Activated CD8-positive, alpha-beta memory T cell treated with anti-CD3 and anti-CD28 coated beads, Interleukin-2, amount 10 ng/mL, durations not matched to agents 7 days and 5 days (primary cell): ENCODE measurements at regions not wholly inside any gene's neighbourhood (a gene's known extent, or its start where the extent isn't known, plus 50 kb on each side); places are given as distances from the start of the nearest gene placed in this dataset.

ENCODE experiments used
- ATAC-seq: fragments of 150-1000 bp; cut with Tn5 transposase; one replicate; pipeline ENCODE4 v1.10.0; 2021; ENCODE audit warnings: moderate library complexity
- CTCF ChIA-PET: fragments of 350-600 bp; sonication (Branson Sonifier 250); formaldehyde crosslinking; loops from one replicate; lab custom pipeline; 2021; ENCODE audit warnings: antibody characterized with exemption; lab: Charles Lee
- DNase-seq: peaks from one replicate; pipeline ENCODE4 v3.0.0-alpha.2; 2020
- H3K27ac Mint-ChIP-seq: one replicate; pipeline ENCODE4 v1.8.0; 2021; ENCODE audit warnings: mild to moderate bottlenecking, mixed read lengths
- H3K27me3 Mint-ChIP-seq: one replicate; pipeline ENCODE4 v1.8.0; 2021; ENCODE audit warnings: mixed read lengths
- H3K36me3 Mint-ChIP-seq: one replicate; pipeline ENCODE4 v1.8.0; 2021; ENCODE audit warnings: mild to moderate bottlenecking, mixed read lengths
- H3K4me1 Mint-ChIP-seq: one replicate; pipeline ENCODE4 v1.8.0; 2021; ENCODE audit warnings: mixed read lengths
- H3K4me3 Mint-ChIP-seq: one replicate; pipeline ENCODE4 v1.8.0; 2021; ENCODE audit warnings: mild to moderate bottlenecking, moderate library complexity, mixed read lengths
- H3K9me3 Mint-ChIP-seq: one replicate; pipeline ENCODE4 v1.8.0; 2022; ENCODE audit warnings: low read depth, mixed read lengths

- H3K36me3 Mint-ChIP-seq: no peaks in the 10 kb centered on the region
- no peaks in the 10 kb centered on the region for H3K27me3 Mint-ChIP-seq
- H3K9me3 Mint-ChIP-seq: no peaks in the 10 kb centered on the region
- peaks cover 2% of the 10 kb centered on the region for H3K4me1 Mint-ChIP-seq
- no peak for DNase-seq
- no peak overlapping the region for H3K27ac Mint-ChIP-seq
- CTCF ChIA-PET: no interaction called here
- ATAC-seq: no peak
- H3K4me3 Mint-ChIP-seq: no peak overlapping the region
Measured at GRCh38 chr6:131368198-131368911, 204.7 kb upstream of the ARG1 start.

- Mint-ChIP-seq H3K9me3 (no peaks in the 10 kb centered on the region), H3K4me1 (no peaks in the 10 kb centered on the region), H3K36me3 (no peaks in the 10 kb centered on the region), H3K4me3 (no peak overlapping the region), H3K27ac (no peak overlapping the region), H3K27me3 (no peaks in the 10 kb centered on the region)
- CTCF ChIA-PET: no interaction called here
- ATAC-seq: no peak
- no peak for DNase-seq
Measured at GRCh38 chr6:131372535-131372934, 200.5 kb upstream of the ARG1 start.

GRCh38 chr6:131377112-131377705, 195.8 kb upstream of the ARG1 start:
- H3K27me3 Mint-ChIP-seq: no peaks in the 10 kb centered on the region
- no peaks in the 10 kb centered on the region for H3K9me3 Mint-ChIP-seq
- H3K36me3 Mint-ChIP-seq: no peaks in the 10 kb centered on the region
- ATAC-seq: no peak
- H3K27ac Mint-ChIP-seq: no peak overlapping the region
- H3K4me1 Mint-ChIP-seq: no peaks in the 10 kb centered on the region
- H3K4me3 Mint-ChIP-seq: no peak overlapping the region
- CTCF ChIA-PET: no interaction called here
- no peak for DNase-seq

- Mint-ChIP-seq H3K27me3 (no peaks in the 10 kb centered on the region), H3K36me3 (no peaks in the 10 kb centered on the region), H3K9me3 (no peaks in the 10 kb centered on the region), H3K4me1 (no peaks in the 10 kb centered on the region), H3K4me3 (no peak overlapping the region), H3K27ac (no peak overlapping the region)
- DNase-seq (no peak), ATAC-seq (no peak)
- CTCF ChIA-PET: no interaction called here
Measured at GRCh38 chr6:131378874-131379273, 194.2 kb upstream of the ARG1 start.

- no peaks in the 10 kb centered on the region for H3K9me3 Mint-ChIP-seq
- CTCF ChIA-PET: no interaction called here
- no peaks in the 10 kb centered on the region for H3K4me1 Mint-ChIP-seq
- DNase-seq (no peak), ATAC-seq (no peak)
- H3K27ac Mint-ChIP-seq: no peak overlapping the region
- H3K4me3 Mint-ChIP-seq: no peak overlapping the region
- H3K27me3 Mint-ChIP-seq: no peaks in the 10 kb centered on the region
- no peaks in the 10 kb centered on the region for H3K36me3 Mint-ChIP-seq
Measured at GRCh38 chr6:131379948-131380347, 193.1 kb upstream of the ARG1 start.

- Mint-ChIP-seq H3K27me3 (no peaks in the 10 kb centered on the region), H3K4me3 (no peak overlapping the region), H3K9me3 (no peaks in the 10 kb centered on the region), H3K4me1 (no peaks in the 10 kb centered on the region), H3K36me3 (no peaks in the 10 kb centered on the region), H3K27ac (no peak overlapping the region)
- CTCF ChIA-PET: no interaction called here
- no peak for ATAC-seq
- no peak for DNase-seq
Measured at GRCh38 chr6:131381052-131381708, 191.8 kb upstream of the ARG1 start.

- Mint-ChIP-seq H3K27me3 (no peaks in the 10 kb centered on the region), H3K4me1 (no peaks in the 10 kb centered on the region), H3K36me3 (no peaks in the 10 kb centered on the region), H3K27ac (no peak overlapping the region), H3K4me3 (no peak overlapping the region), H3K9me3 (no peaks in the 10 kb centered on the region)
- CTCF ChIA-PET: no interaction called here
- no peak for DNase-seq
- ATAC-seq: no peak
Measured at GRCh38 chr6:131381709-131382093, 191.3 kb upstream of the ARG1 start.

- Mint-ChIP-seq H3K4me3 (no peak overlapping the region), H3K27ac (no peak overlapping the region), H3K4me1 (no peaks in the 10 kb centered on the region), H3K9me3 (no peaks in the 10 kb centered on the region), H3K27me3 (no peaks in the 10 kb centered on the region), H3K36me3 (no peaks in the 10 kb centered on the region)
- CTCF ChIA-PET: no interaction called here
- ATAC-seq: no peak
- DNase-seq: no peak
Measured at GRCh38 chr6:131382631-131383030, 190.4 kb upstream of the ARG1 start.

- CTCF ChIA-PET: no interaction called here
- no peaks in the 10 kb centered on the region for H3K27me3 Mint-ChIP-seq
- ATAC-seq (no peak), DNase-seq (no peak)
- H3K36me3 Mint-ChIP-seq: no peaks in the 10 kb centered on the region
- no peak overlapping the region for H3K4me3 Mint-ChIP-seq
- H3K4me1 Mint-ChIP-seq: no peaks in the 10 kb centered on the region
- H3K9me3 Mint-ChIP-seq: no peaks in the 10 kb centered on the region
- no peak overlapping the region for H3K27ac Mint-ChIP-seq
Measured at GRCh38 chr6:131383421-131384411, 189.3 kb upstream of the ARG1 start.

GRCh38 chr6:131387562-131388447, 185.2 kb upstream of the ARG1 start:
- no peak overlapping the region for H3K4me3 Mint-ChIP-seq
- no peaks in the 10 kb centered on the region for H3K4me1 Mint-ChIP-seq
- CTCF ChIA-PET: interaction anchor here (1.3 kb wide), 1 partner anchor 9 kb away, joined by 3 read pairs; no protein-coding TSS in a partner anchor
- H3K27me3 Mint-ChIP-seq: no peaks in the 10 kb centered on the region
- no peaks in the 10 kb centered on the region for H3K36me3 Mint-ChIP-seq
- H3K9me3 Mint-ChIP-seq: no peaks in the 10 kb centered on the region
- DNase-seq (no peak), ATAC-seq (no peak)
- no peak overlapping the region for H3K27ac Mint-ChIP-seq

GRCh38 chr6:131390322-131390721, 182.7 kb upstream of the ARG1 start:
- H3K4me3 Mint-ChIP-seq: no peak overlapping the region
- H3K4me1 Mint-ChIP-seq: no peaks in the 10 kb centered on the region
- CTCF ChIA-PET: no interaction called here
- no peaks in the 10 kb centered on the region for H3K9me3 Mint-ChIP-seq
- no peak overlapping the region for H3K27ac Mint-ChIP-seq
- H3K36me3 Mint-ChIP-seq: no peaks in the 10 kb centered on the region
- ATAC-seq: no peak
- no peak for DNase-seq
- no peaks in the 10 kb centered on the region for H3K27me3 Mint-ChIP-seq

- no peaks in the 10 kb centered on the region for H3K4me1 Mint-ChIP-seq
- no peak for ATAC-seq
- H3K36me3 Mint-ChIP-seq: no peaks in the 10 kb centered on the region
- H3K4me3 Mint-ChIP-seq: no peak overlapping the region
- DNase-seq: no peak
- CTCF ChIA-PET: no interaction called here
- no peaks in the 10 kb centered on the region for H3K9me3 Mint-ChIP-seq
- no peaks in the 10 kb centered on the region for H3K27me3 Mint-ChIP-seq
- H3K27ac Mint-ChIP-seq: no peak overlapping the region
Measured at GRCh38 chr6:131391116-131391515, 181.9 kb upstream of the ARG1 start.
